ENCODE measurements at regions not wholly inside any gene's neighbourhood (a gene's known extent, or its start where the extent isn't known, plus 50 kb on each side); places are given as distances from the start of the nearest gene placed in this dataset.
"Not testable (repeated sequence)": the region's sequence is repeated elsewhere in the genome, so short reads cannot be mapped to it uniquely, and the experiment has no call there.

- no peaks in the 10 kb centered on the region for H3K36me3 ChIP-seq (ENCODE audit: insufficient read depth, low read length, poor library complexity, severe bottlenecking)
- H3K27me3 ChIP-seq (replicated peaks; ENCODE audit: insufficient read depth, low read depth, low read length, poor library complexity), result no peaks in the 10 kb centered on the region
- H3K4me1 ChIP-seq (ENCODE audit: insufficient read depth, low read length, poor library complexity, severe bottlenecking), result no peaks in the 10 kb centered on the region
- H3K27ac ChIP-seq (ENCODE audit: low read depth, low read length, poor library complexity, severe bottlenecking), result no peak overlapping the region
- intact Hi-C loops (cut with micrococcal nuclease; ENCODE audit: unreplicated experiment), result no loop called here
- TF ChIP-seq EZH2 (IDR thresholded peaks at IDR 0.05; ENCODE audit: borderline replicate concordance, low read depth, low read length, poor library complexity, severe bottlenecking) (no peak), CTCF (conservative IDR thresholded peaks at IDR 0.05; ENCODE audit: low read depth, low read length) (no peak)
- BruUV-seq (replicated peaks), result no TSS peak
- DNase-seq (ENCODE audit: low spot score), result no peak
- POLR2A ChIA-PET (ENCODE audit: low non-redundant PET), result no interaction called here
- H3K9me3 ChIP-seq (ENCODE audit: low read depth, low read length, poor library complexity, severe bottlenecking), result no peaks in the 10 kb centered on the region
- CTCF ChIA-PET, result no interaction called here
- no peak overlapping the region for H3K4me3 ChIP-seq (ENCODE audit: low read depth, low read length, poor library complexity, severe bottlenecking)
Measured at GRCh38 chr20:30168800-30169138, 1088.7 kb upstream of the DEFB115 start.

GRCh38 chr20:30175681-30176080 lies 1081.8 kb upstream of the DEFB115 start:
- intact Hi-C loops (cut with micrococcal nuclease; ENCODE audit: unreplicated experiment), result no loop called here
- H3K9me3 ChIP-seq (ENCODE audit: low read depth, low read length, poor library complexity, severe bottlenecking), result no peaks in the 10 kb centered on the region
- DNase-seq (ENCODE audit: low spot score), result no peak
- no peaks in the 10 kb centered on the region for H3K36me3 ChIP-seq (ENCODE audit: insufficient read depth, low read length, poor library complexity, severe bottlenecking)
- POLR2A ChIA-PET (ENCODE audit: low non-redundant PET), result no interaction called here
- no peaks in the 10 kb centered on the region for H3K27me3 ChIP-seq (replicated peaks; ENCODE audit: insufficient read depth, low read depth, low read length, poor library complexity)
- CTCF ChIA-PET, result no interaction called here
- no peak overlapping the region for H3K4me3 ChIP-seq (ENCODE audit: low read depth, low read length, poor library complexity, severe bottlenecking)
- TF ChIP-seq CTCF (conservative IDR thresholded peaks at IDR 0.05; ENCODE audit: low read depth, low read length), result no peak
- no peaks in the 10 kb centered on the region for H3K4me1 ChIP-seq (ENCODE audit: insufficient read depth, low read length, poor library complexity, severe bottlenecking)
- no TSS peak for BruUV-seq (replicated peaks)
- no peak overlapping the region for H3K27ac ChIP-seq (ENCODE audit: low read depth, low read length, poor library complexity, severe bottlenecking)

GRCh38 chr20:30183124-30183523 lies 1074.3 kb upstream of the DEFB115 start:
- BruUV-seq (replicated peaks); H3K27me3 ChIP-seq (replicated peaks; ENCODE audit: insufficient read depth, low read depth, low read length, poor library complexity); CTCF ChIA-PET; H3K27ac ChIP-seq (ENCODE audit: low read depth, low read length, poor library complexity, severe bottlenecking); intact Hi-C loops (cut with micrococcal nuclease; ENCODE audit: unreplicated experiment); POLR2A ChIA-PET (ENCODE audit: low non-redundant PET); DNase-seq (ENCODE audit: low spot score); H3K4me1 ChIP-seq (ENCODE audit: insufficient read depth, low read length, poor library complexity, severe bottlenecking); H3K9me3 ChIP-seq (ENCODE audit: low read depth, low read length, poor library complexity, severe bottlenecking); H3K36me3 ChIP-seq (ENCODE audit: insufficient read depth, low read length, poor library complexity, severe bottlenecking); H3K4me3 ChIP-seq (ENCODE audit: low read depth, low read length, poor library complexity, severe bottlenecking): not testable (repeated sequence)

DNA sequence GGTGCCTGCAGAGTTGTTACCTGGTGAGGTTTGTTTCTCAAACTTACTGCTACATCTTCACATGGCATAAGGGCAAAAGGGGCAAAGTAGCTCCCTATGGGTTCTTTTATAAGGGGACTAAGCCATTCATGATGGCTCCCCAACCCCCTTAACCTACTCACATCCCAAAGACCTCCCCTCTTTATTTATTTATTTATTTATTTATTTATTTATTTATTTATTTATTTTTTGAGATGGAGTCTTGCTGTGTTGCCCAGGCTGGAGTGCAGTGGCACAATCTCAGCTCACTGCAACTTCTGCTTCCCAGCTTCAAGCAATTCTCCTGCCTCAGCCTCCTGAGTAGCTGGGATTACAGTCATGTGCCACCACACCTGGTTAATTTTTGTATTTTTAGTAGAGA lies 1065.7 kb upstream of the DEFB115 start:
- CTCF ChIA-PET; H3K4me1 ChIP-seq (ENCODE audit: insufficient read depth, low read length, poor library complexity, severe bottlenecking); BruUV-seq (replicated peaks); H3K36me3 ChIP-seq (ENCODE audit: insufficient read depth, low read length, poor library complexity, severe bottlenecking); H3K9me3 ChIP-seq (ENCODE audit: low read depth, low read length, poor library complexity, severe bottlenecking); DNase-seq (ENCODE audit: low spot score); H3K4me3 ChIP-seq (ENCODE audit: low read depth, low read length, poor library complexity, severe bottlenecking); H3K27me3 ChIP-seq (replicated peaks; ENCODE audit: insufficient read depth, low read depth, low read length, poor library complexity); intact Hi-C loops (cut with micrococcal nuclease; ENCODE audit: unreplicated experiment); POLR2A ChIA-PET (ENCODE audit: low non-redundant PET); H3K27ac ChIP-seq (ENCODE audit: low read depth, low read length, poor library complexity, severe bottlenecking): not testable (repeated sequence)

GRCh38 chr20:30234477-30234876 lies 1023.0 kb upstream of the DEFB115 start:
- H3K27ac ChIP-seq (ENCODE audit: low read depth, low read length, poor library complexity, severe bottlenecking); H3K36me3 ChIP-seq (ENCODE audit: insufficient read depth, low read length, poor library complexity, severe bottlenecking); CTCF ChIA-PET; H3K4me1 ChIP-seq (ENCODE audit: insufficient read depth, low read length, poor library complexity, severe bottlenecking); H3K9me3 ChIP-seq (ENCODE audit: low read depth, low read length, poor library complexity, severe bottlenecking); POLR2A ChIA-PET (ENCODE audit: low non-redundant PET); H3K4me3 ChIP-seq (ENCODE audit: low read depth, low read length, poor library complexity, severe bottlenecking); H3K27me3 ChIP-seq (replicated peaks; ENCODE audit: insufficient read depth, low read depth, low read length, poor library complexity); BruUV-seq (replicated peaks); DNase-seq (ENCODE audit: low spot score); intact Hi-C loops (cut with micrococcal nuclease; ENCODE audit: unreplicated experiment): not testable (repeated sequence)

GRCh38 chr20:30275073-30275472 lies 982.4 kb upstream of the DEFB115 start:
- DNase-seq (ENCODE audit: low spot score); H3K4me3 ChIP-seq (ENCODE audit: low read depth, low read length, poor library complexity, severe bottlenecking); intact Hi-C loops (cut with micrococcal nuclease; ENCODE audit: unreplicated experiment); CTCF ChIA-PET; H3K27me3 ChIP-seq (replicated peaks; ENCODE audit: insufficient read depth, low read depth, low read length, poor library complexity); H3K27ac ChIP-seq (ENCODE audit: low read depth, low read length, poor library complexity, severe bottlenecking); H3K4me1 ChIP-seq (ENCODE audit: insufficient read depth, low read length, poor library complexity, severe bottlenecking); H3K36me3 ChIP-seq (ENCODE audit: insufficient read depth, low read length, poor library complexity, severe bottlenecking); H3K9me3 ChIP-seq (ENCODE audit: low read depth, low read length, poor library complexity, severe bottlenecking); BruUV-seq (replicated peaks); POLR2A ChIA-PET (ENCODE audit: low non-redundant PET): not testable (repeated sequence)
